GM21825 (cell line): ENCODE measurements at regions not wholly inside any gene's neighbourhood (a gene's known extent, or its start where the extent isn't known, plus 50 kb on each side); places are given as distances from the start of the nearest gene placed in this dataset.
"Not testable (repeated sequence)": the region's sequence is repeated elsewhere in the genome, so short reads cannot be mapped to it uniquely, and the experiment has no call there.

Experiments
- ATAC-seq: cut with Tn5 transposase; IDR thresholded peaks from one replicate; pipeline ENCODE4 v1.9.1; 2021; ENCODE audit warnings: mild to moderate bottlenecking, moderate library complexity; ENCODE audit not compliant: unreplicated experiment

DNA sequence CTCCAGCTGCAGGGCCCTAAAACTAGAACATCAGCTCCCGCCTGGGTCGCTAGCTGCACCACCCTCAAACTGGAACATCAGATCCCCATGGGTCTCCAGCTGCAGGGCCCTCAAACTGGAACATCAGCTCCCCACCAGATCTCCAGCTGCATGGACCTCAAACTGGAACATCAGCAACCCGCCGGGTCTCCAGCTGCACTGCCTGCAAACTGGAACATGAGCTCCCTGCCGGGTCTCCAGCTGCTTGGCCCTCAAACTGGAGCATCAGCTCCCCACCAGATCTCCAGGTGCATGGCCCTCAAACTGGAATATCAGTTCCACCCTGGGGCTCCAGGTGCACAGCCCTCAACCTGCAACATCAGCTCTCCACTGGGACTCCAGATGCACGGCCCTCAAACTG, 82.7 kb downstream of the TFRC start:
- not testable (repeated sequence) for ATAC-seq

DNA sequence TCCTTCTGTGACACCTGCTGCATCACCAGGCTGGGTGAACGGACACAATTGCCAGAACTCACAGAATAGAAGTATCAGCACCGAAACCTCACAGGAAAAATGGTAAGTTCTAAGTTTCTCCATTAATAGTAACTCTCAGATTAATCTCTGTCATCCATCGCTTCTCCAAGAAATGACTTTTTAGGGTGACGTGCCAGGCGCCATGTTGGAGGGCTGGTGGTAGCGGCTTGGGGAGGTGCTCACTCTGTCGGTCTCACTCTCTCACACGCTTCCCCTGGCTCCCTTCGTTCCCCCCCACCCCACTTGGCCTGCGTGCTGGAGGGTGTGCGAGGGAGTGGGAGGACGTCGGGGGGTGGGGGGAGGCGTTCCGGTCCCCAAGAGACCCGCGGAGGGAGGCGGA, 85.6 kb downstream of the TFRC start:
- not testable (repeated sequence) for ATAC-seq

DNA sequence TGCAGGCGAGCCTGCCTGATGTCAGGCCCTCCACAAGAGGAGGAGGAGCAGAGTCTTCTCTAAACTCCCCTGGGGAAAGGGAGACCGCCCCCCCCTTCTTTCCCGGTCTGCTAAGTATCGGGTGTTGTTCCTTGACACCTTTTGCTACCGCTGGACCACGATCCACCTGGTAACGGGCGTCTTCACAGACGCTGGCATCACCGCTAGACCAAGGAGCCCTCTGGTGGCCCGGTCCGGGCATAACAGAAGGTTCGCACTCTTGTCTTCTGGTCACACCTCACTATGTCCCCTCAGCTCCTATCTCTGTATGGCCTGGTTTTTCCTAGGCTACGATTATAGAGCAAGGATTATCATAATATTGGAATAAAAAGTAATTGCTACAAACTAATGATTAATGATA, 86.0 kb upstream of the TNK2 start:
- not testable (repeated sequence) for ATAC-seq

DNA sequence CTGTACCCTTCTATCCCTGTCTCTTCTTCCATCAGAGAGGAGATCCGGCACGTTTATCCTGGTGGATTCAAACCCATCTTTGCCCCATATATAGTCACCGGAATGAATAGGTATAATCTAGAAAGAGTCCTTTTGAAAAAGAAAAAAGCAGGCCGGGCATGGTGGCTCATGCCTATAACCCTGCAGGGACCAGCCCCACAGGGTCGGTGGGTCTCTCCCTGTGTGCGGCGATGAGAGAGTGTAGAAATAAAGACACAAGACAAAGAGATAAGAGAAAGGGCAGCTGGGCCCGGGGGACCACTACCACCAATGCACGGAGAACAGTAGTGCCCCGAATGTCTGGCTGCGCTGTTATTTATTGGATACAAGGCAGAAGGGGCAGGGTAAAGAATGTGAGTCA, 85.3 kb upstream of the TNK2 start:
- ATAC-seq, result not testable (repeated sequence)

DNA sequence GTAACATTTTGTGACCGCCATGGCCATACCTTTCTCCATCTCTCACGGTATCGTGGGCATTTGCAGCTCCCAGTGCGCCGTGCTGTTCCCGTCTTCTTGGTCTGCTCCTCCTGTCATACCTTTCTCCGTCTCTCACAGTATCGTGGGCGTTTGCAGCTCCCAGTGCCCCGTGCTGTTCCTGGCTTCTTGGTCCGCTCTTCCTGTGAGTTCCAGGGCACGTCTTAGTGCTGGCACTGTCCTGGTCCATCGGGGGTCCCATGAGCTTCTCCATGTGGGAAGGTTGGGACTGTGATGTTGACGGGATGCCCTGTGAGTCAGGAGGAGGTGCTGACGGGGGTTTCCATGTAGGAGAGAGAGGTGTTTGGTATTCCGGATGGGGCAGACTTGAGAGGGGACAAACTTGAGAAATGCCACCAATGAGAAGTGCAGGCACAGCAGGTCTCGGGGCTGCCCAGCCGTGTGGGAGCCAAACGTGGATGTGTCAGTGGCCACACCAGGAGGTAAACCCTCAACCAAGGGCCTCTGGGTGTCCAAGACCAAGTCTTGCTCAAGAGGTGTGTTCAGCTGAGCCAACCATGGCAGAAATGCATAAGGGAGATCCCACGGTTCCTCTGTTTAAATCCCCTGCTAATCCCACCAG, 84.7 kb upstream of the TNK2 start:
- ATAC-seq, result not testable (repeated sequence)

DNA sequence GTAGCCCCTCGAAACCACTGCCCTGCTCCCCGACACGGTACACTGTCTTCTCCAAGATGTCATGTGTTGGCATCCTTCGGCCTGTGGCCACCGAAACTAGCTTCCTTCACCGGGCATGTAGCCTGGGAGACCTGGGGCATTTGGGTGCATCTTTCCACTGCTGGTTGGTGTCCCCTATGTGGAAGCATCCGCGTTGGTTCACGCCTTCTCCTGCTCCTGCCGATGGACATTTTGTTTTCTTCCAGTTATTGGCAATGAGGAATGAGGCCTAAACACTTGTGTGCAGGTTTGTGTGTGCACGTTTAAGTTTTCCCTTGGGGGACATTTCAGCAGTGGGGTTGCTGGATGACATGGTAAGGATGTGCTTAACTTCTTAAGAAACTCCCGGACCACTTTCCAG, 83.6 kb upstream of the TNK2 start:
- not testable (repeated sequence) for ATAC-seq

DNA sequence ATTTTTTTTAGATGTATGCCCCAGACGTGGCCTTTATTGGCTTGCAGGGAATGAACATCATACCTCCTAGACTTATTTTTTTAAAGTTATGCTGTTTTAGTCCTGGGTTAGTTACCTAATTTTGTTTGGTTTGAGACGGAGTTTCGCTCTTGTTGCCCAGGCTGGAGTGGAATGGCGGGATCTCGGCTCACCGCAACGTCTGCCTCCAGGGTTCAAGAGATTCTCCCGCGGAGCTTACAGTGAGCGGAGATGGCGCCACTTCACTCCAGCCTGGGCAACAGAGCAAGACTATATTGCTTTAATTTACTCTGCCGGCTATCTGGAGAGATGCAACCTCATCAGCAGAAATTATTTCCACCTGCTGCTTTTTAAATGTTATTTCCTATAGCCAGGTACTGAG, 82.9 kb upstream of the TNK2 start:
- ATAC-seq, result not testable (repeated sequence)

DNA sequence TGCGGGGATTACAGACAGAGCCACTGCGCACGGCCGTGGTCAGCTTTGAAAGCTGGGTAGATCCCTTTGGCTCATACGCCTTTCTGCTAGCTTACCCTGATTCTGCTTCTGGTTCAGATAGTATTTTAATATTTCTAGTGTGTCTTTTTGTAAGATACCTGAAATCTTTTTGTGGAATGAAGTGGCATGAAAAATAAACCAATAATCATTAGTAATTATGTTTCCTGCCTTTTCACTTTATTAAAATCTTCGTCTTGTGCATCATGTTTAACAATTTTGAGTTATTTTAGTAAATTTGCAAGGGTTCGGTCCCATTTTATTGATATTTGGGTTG, 82.5 kb upstream of the TNK2 start:
- ATAC-seq, result not testable (repeated sequence)

DNA sequence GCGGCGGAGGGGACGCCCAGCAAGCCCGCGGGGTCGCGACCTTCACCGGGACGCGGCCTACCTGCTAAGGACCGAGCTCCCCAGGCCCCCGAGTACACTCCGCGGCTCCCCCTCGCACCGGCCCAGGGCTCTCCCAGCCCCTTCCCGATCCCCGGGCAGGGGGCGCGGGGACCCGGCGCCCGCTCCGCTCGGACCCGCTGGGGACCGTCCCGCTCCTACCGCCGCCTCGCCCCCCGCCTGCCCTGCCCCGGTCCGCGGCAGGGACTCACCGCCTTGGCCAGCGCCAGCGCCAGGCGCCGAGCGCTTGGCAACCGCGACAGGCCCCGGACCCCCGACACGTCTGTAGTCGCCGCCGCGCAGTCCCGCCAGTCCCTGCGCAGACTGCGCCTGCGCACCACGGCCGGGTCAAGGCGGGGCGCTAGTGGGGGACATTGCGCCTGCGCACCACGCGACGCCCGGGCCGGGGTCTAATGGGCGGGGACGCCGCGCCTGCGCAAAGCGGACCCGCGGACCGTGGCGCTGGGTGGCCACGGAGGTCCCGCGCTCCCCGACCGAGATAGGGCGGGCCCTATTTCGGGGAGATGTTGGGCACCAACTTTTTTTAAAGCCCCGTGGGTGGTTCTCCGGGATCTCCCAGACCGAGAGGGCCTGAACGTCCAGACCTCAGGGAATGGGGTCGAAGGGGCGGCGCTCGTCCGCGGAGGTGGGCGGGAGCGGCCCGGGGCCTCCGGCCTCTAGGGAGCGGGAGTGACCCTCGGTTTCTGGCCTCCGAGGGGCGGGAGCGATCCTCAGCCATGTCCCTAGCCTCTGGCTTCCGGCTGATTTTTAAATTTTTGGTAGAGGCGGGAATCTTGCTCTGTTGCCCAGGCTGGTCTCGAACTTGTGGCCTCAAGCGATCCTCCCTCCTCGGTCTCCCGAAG, 81.8 kb upstream of the TNK2 start:
- ATAC-seq, result peak; percentile 77

DNA sequence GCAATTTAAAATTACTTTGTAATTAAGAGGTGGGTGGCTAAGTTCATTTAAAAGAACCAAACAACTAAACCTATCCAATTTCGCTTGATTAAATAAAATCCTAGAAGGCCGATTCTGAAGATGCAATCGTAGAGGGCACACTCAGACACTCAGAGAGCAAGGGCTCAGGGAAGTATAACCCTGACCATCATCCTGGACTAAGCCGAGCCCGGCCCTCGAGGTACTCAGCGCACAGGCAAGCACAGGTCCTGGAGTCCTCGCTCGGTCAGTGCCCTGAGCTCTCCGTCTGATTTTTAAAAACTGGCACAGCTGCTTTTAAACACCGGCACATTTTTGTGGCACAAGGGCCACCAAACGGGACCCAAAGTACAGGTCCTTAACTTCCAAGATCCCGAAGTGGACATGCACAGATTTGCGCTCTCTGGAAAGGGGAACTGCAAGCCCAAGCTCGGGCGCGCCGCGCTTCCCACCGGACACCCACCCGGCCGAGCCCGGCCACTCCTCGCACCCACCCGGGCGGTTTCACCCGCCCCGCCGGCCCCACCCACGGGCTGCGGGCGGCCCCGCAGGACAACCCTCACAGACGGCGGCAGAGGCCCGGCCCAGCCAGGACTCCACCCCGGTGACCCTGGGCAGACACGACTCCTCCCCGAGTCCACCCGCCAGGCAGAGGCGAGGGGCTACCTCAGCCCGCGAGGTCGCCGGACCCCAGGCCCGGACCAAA, 81.0 kb upstream of the TNK2 start:
- peak; percentile 47 for ATAC-seq

DNA sequence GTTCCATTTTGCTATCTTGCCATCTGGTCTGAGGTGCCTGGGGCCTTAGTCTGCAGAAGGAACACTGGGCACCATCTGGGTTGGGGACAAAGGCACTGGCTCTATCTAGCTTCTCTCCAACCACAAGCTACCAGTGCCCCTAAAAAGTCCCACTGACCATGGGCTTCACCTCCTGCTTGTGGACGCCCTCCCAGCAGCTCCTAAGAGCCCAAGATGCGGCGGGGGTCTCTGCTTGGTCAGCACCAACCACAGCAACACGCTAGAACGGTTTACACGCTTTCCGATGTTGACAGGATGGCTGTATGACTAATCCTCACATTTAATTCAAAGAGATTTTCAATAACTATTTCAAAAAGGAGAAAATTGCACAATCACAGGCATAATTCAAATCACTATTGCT, 80.4 kb upstream of the TNK2 start:
- ATAC-seq, result not testable (repeated sequence)

DNA sequence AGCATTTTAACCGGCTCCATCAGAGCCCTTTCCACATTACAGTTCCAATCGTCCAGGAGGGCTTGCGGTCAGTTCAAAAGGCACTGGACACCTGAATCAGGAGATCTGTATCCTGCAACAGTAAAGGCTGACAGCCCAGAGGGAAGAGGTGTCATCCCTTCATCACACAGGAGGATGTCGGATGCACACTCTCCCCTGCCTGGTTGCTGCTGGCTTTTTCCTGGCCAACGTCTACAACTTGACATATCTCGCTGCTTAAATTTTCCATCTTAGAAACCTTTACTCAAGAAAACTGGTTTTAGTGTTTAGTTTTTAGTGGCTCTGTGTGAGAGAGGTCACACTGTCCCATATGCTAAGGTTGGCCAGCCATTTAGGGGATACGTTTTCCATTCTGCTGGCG, 78.7 kb upstream of the TNK2 start:
- not testable (repeated sequence) for ATAC-seq

DNA sequence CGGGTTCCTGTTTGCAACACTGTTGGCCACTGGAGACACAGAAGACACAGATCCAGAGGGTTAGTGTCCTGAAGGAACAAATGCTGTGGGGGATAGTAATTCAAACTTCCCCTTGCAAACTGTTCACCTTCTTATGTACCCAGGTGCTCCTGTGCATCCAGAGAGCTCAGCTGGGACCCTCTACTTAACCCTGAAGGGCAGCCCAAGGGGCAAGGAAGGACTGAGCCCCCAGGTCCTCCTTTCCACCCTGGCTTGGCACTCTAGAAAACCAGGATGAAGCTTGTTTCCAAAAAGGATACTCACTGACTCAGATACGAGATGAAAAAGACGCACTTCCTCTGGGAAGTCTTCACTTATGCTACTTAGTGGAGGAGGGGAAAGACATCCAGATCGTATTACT, 78.2 kb upstream of the TNK2 start:
- not testable (repeated sequence) for ATAC-seq

DNA sequence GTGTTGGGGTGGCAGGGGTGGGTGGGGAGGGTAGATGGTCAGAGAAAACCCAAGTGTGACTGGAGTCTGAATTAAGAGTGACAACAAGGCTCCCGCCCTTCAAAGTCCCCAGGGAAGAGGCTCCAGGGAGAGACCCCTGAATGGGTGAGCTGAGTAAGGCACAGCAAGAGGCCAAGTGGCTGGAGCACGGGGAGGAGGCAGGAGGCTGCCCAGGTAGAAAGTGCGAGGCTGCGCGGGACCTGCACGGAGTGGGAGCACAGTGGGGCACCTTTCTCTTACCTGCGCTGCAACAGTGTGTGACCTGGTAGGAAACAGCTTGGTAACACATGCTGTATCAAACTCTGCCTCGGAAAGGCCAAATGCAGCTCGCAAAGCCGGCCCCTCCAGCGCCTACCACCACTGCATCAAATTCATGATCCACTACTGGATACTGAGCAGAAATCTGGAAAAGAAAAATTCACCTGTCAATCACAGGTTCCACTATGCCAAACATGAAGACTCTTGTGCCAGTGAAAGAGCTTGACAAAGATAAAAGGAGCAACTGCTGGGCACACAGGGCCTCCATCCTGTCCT, 77.1 kb upstream of the TNK2 start:
- ATAC-seq, result not testable (repeated sequence)

DNA sequence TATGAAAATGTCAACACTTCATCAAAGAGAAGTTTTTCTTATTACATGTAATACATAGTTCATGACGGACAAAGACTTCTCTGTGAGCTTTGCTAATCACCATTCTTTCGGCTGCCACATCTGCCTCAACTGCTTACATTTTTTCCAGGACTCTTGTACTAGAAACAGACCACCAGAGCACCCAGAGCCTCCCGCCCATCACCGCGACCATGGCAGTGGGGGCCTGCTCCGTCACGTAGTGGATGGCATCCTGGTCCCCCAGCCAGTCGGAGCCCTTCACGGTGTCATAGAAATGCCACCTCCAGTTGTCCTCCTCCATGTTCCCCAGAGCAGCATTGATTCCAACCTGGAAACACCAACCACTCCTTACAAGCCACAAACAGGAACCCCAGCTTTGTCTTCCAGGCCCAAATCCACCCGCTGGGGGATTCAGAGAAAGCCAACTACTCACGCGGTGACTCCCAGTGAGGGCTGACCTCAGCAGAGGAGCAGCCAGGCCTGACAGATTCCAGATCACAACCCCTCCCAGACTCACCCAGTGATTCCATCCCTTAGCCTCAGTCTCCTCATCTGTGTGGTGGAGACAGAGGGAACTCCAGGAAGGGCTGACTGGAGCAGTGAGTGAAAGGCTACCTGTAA, 76.2 kb upstream of the TNK2 start:
- ATAC-seq, result not testable (repeated sequence)

DNA sequence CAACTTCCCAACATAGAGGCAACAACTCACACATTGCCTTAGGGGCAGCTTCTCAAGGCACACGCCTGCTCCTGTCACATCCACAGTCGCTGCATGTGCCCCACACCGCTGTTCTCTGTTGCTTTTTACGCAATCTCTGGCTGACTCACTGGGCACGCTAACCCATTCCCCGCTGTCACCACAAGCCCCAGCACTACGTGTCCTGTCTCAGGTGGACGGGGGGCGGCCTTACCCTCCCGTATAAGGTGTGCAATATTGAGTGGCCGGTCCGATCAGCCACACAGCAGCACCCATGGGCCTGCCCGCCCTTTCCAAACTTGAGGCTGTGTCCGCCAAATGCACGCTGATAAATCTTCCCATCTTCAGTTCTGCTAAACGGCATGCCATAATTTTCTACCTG, 75.5 kb upstream of the TNK2 start:
- ATAC-seq, result not testable (repeated sequence)

DNA sequence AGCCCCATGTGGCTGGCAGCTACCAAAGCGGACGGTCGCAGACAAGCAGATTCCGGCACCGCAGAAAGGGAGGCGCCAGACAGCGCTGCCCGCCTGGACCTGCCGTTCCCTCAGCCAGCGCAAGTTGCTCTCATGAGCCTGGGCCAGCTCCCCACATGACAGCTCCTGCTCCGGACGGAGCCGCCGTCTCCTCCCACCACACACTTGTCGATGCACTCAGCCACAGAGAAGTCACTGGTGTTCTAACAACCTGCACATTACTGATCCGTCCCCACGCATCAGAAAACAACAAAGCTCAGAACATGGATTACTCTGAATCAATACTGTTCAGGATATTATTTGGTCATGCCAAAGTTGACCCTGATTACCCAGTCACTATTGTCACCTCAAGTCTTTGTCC, 74.4 kb upstream of the TNK2 start:
- ATAC-seq, result not testable (repeated sequence)

DNA sequence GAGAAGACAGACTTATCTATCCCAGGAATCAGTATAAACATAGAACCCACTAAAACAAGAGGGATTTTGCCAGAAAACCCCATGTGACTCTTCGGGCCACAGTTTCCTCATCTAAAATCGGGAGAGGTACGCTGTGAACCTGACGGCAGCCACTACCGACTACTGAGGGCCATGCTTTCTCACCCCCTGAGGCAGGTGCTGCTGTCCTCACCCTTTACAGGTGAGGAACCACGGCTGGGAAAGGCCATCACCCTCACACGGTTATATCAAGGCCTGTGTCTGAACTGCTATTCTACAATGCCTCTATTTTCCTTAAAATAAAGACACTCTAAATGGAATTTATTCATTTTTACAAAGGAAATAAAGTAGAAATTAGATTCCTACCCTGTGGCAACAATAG, 73.4 kb upstream of the TNK2 start:
- ATAC-seq, result not testable (repeated sequence)

DNA sequence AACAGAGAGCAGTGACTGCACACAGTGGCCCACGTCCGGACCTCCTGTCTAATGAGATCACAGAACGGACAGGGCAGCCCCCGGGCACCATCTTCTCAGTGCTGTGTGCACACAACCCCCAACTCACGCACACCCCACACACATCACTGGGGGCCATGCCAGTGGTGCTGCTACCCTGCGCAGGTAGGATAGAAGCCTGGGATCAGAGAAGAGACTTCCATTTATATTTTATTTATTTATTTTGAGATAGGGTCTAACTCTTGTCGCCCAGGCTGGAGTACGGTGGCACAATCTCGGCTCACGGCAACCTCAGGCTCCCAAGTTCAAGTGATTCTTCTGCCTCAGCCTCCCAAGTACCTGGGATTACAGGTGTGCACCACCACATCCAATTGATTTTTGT, 71.5 kb upstream of the TNK2 start:
- ATAC-seq, result not testable (repeated sequence)

DNA sequence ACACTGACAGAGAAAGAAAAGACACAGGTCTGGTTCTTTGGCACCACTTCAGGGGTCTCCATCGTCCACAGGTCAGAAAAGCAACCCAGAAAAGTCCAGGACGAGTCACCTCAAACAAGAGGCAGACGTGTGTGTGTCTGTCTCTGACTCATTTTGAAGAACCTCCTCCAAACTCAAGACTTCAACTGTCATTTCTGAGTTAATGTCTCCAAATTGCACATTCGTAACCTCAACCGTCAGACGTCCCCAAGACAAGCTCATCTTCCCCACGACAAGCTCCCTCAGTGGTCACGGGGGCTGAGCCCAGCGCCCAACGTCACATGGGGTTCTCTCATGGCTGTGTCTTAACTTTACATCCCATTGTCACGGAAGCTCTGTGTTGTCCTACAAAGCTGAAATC, 70.2 kb upstream of the TNK2 start:
- ATAC-seq, result not testable (repeated sequence)

DNA sequence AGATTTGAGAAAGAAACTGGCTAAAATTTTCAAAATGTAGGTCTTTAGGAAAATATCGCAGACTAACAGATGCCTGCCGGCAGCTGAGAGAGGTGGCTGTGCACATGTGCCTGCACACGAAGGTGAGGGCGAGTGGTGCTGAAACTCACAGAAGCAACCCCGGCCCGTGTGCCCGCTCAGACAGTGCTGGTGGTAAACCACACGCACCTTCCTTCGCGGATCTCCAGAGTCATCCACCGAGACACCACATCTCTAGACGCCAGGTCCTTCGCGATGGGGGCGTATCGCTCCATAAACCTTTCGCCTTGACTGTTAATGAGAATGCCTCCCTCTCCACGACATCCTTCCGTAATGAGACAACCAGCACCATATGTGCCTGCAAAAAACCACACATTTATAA, 68.5 kb upstream of the TNK2 start:
- ATAC-seq, result not testable (repeated sequence)
